ENCODE measurements at regions not wholly inside any gene's neighbourhood (a gene's known extent, or its start where the extent isn't known, plus 50 kb on each side); places are given as distances from the start of the nearest gene placed in this dataset.

- H3K27ac ChIP-seq, result no peak overlapping the region
- TF ChIP-seq CTCF (conservative IDR thresholded peaks at IDR 0.05), result no peak
These were observed 406.9 kb downstream of the TMEM114 start for GRCh38 chr16:8183176-8184099.

GRCh38 chr16:8182761-8183160 is 407.6 kb downstream of the TMEM114 start:
- H3K27ac ChIP-seq, result no peak overlapping the region
- no peak for TF ChIP-seq CTCF (conservative IDR thresholded peaks at IDR 0.05)

GRCh38 chr16:8179615-8180014 is 410.7 kb downstream of the TMEM114 start:
- no peak overlapping the region for H3K27ac ChIP-seq
- TF ChIP-seq CTCF (conservative IDR thresholded peaks at IDR 0.05), result no peak

- TF ChIP-seq CTCF (conservative IDR thresholded peaks at IDR 0.05), result no peak
- H3K27ac ChIP-seq, result no peak overlapping the region
These were observed 412.0 kb downstream of the TMEM114 start for GRCh38 chr16:8178271-8178670.

GRCh38 chr16:8175411-8175810 is 414.9 kb downstream of the TMEM114 start:
- H3K27ac ChIP-seq, result no peak overlapping the region
- TF ChIP-seq CTCF (conservative IDR thresholded peaks at IDR 0.05), result no peak

- H3K27ac ChIP-seq, result no peak overlapping the region
- peak; percentile 86 for TF ChIP-seq CTCF (conservative IDR thresholded peaks at IDR 0.05)
These were observed 417.1 kb downstream of the TMEM114 start for GRCh38 chr16:8173111-8173644.

- no peak for TF ChIP-seq CTCF (conservative IDR thresholded peaks at IDR 0.05)
- H3K27ac ChIP-seq, result no peak overlapping the region
These were observed 417.8 kb downstream of the TMEM114 start for GRCh38 chr16:8172551-8172950.
